ENCODE measurements at regions not wholly inside any gene's neighbourhood (a gene's known extent, or its start where the extent isn't known, plus 50 kb on each side); places are given as distances from the start of the nearest gene placed in this dataset.
"Not testable (repeated sequence)": the region's sequence is repeated elsewhere in the genome, so short reads cannot be mapped to it uniquely, and the experiment has no call there.

- in situ Hi-C loops (cut with HindIII; ENCODE audit: low pct_ligation_motif_present, low pct_unique_long_range_greater_than_20kb, low sequenced_read_pairs), result no loop called here
These were observed 141.7 kb upstream of the KCND2 start for GRCh38 chr7:120131096-120131839.

DNA sequence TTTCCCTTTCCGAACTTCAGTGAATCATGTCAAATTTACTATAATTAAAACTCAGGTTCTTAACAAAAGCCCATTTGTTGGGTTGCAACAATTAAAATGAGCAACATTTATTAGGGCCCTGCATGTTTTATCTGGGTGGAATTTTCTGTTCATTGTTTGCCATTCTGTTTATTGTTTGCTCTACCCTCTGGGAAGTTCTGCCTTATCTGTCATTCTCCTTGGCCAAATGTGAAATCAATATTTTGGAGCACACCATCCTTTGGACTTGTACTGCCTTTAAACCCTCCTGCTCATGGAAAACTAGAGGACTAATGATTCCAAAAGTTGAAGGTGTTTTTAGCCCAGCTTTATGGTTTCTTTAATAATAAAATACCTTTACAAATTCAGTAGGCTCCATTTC is 134.5 kb upstream of the KCND2 start:
- in situ Hi-C loops (cut with HindIII; ENCODE audit: low pct_ligation_motif_present, low pct_unique_long_range_greater_than_20kb, low sequenced_read_pairs), result no loop called here
- DNase-seq, result no peak

More at GRCh38 chr7:120131096-120131839, 141.7 kb upstream of the KCND2 start:
- DNase-seq, result no peak

DNA sequence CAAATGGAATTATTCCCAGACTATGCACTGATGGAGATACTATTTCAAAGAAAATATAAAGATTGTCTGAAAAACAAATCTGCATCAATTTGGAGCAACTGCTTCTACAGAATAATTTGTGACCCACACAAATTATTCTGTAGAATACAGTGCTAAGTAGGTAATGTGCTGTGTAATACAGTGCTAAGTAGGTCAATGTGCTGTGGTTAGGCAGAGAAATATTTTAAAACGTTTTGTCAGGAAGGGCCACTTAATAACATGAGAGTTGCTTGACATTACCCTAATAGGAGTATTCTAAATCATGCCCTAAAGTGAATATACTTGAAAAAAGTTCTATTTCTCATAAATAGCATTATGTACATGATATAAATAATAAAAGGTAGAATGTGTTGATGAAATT is 116.5 kb upstream of the KCND2 start:
- in situ Hi-C loops (cut with HindIII; ENCODE audit: low pct_ligation_motif_present, low pct_unique_long_range_greater_than_20kb, low sequenced_read_pairs), result no loop called here
- DNase-seq, result no peak

DNA sequence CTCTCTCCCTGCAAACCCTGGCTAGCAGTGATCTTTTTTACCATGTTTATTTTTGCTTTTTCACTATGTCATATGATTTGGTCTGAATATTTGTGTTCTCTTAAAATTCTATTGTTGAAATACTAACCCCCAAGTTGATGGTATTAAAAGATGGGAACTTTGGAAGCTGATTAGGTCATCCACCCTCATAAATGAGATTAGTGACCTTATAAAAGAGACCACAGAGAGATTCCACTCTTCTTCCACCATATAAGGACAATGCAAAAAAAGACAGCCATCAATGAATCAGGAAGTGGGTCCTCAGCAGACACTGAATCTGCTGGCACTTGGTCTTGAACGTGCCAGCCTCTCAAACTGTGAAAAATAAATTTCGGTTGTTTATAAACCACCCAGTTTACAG is 112.8 kb upstream of the KCND2 start:
- in situ Hi-C loops (cut with HindIII; ENCODE audit: low pct_ligation_motif_present, low pct_unique_long_range_greater_than_20kb, low sequenced_read_pairs), result no loop called here
- DNase-seq, result no peak

GRCh38 chr7:120163449-120163848 is 109.5 kb upstream of the KCND2 start:
- no peak for DNase-seq
- in situ Hi-C loops (cut with HindIII; ENCODE audit: low pct_ligation_motif_present, low pct_unique_long_range_greater_than_20kb, low sequenced_read_pairs), result no loop called here

- no peak for DNase-seq
- in situ Hi-C loops (cut with HindIII; ENCODE audit: low pct_ligation_motif_present, low pct_unique_long_range_greater_than_20kb, low sequenced_read_pairs), result no loop called here
These were observed 107.7 kb upstream of the KCND2 start for GRCh38 chr7:120165227-120165626.

DNA sequence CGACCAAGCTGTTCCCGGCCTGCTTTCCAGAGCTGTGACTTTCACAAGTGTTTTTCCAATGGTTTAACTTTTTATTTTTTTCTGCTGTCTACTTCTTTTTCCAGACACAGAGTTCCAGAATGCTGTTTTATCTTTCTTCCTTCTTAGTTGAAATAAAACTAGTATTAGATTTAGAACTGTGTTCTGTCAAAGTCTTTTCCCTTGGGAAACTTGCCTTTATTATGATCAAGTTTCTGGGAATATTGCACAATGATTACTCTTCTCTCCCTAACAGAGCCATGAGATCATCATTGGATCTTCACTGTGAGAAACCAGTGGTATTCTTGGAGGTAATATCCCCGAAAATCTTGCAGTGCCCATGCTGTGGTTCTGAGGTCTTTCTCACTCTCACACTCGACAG is 104.9 kb upstream of the KCND2 start:
- in situ Hi-C loops (cut with HindIII; ENCODE audit: low pct_ligation_motif_present, low pct_unique_long_range_greater_than_20kb, low sequenced_read_pairs), result no loop called here
- no peak for DNase-seq

GRCh38 chr7:120169996-120170783 is 102.8 kb upstream of the KCND2 start:
- in situ Hi-C loops (cut with HindIII; ENCODE audit: low pct_ligation_motif_present, low pct_unique_long_range_greater_than_20kb, low sequenced_read_pairs), result no loop called here
- DNase-seq, result no peak

DNA sequence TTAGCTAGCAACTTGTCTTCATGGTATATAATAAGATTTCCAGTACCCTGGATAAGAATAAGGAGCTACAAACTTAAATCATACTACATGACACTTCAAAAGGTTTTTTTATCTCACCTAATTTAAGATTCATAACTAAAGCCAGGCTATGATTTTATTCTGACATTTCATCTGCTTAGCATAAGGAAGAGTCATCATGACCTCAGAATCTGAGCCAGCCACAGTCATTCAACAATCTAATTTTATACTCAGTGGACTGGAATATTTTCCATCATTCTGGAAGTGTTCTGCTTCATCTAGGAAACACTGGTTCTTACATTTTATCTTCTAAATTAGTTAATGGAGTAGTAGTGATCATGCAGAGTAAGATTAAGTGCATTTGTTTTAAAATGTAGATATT is 102.1 kb upstream of the KCND2 start:
- DNase-seq, result no peak
- in situ Hi-C loops (cut with HindIII; ENCODE audit: low pct_ligation_motif_present, low pct_unique_long_range_greater_than_20kb, low sequenced_read_pairs), result no loop called here

- no peak for DNase-seq
- in situ Hi-C loops (cut with HindIII; ENCODE audit: low pct_ligation_motif_present, low pct_unique_long_range_greater_than_20kb, low sequenced_read_pairs), result no loop called here
These were observed 101.6 kb upstream of the KCND2 start for GRCh38 chr7:120171406-120171805.

DNA sequence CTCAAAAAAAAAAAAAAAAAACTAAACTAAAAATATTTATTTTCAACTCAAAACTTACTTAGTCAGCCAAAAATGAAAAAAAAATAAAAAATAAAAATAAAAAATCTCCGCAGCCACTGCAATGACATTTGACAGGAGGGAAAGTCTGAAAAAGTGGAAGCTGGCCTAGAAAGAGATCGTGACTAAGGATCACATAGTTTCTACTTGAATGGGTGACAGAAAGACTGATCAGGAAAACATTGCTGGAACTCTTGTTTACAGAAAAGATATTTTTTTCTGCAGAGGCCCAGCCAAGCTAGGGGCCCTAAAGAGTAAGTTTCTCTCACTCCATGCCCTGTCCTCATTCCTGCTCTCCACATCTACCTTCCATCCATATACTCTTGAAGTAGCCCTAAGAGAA is 92.8 kb upstream of the KCND2 start:
- DNase-seq, result no peak
- in situ Hi-C loops (cut with HindIII; ENCODE audit: low pct_ligation_motif_present, low pct_unique_long_range_greater_than_20kb, low sequenced_read_pairs), result no loop called here

- DNase-seq, result no peak
- in situ Hi-C loops (cut with HindIII; ENCODE audit: low pct_ligation_motif_present, low pct_unique_long_range_greater_than_20kb, low sequenced_read_pairs), result no loop called here
These were observed 91.5 kb upstream of the KCND2 start for GRCh38 chr7:120181499-120181898.

DNA sequence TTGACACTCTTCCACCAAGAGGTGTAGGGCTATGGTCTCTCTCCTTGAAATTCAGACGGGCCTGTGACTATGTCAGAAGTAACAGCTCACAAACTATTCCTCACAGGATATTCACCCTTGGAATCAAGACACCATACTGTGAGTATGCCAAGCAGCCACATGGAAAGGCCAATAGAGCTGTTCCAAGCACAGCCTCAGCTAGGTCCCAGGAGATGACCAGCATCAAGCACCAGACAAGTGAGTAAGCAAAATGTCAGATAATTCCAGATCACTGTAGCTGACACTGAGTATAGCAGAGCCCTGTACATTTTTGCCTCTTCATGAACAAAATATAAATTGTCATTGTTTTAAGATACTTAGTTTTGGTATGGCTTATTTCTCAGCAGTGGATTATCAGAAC is 88.1 kb upstream of the KCND2 start:
- in situ Hi-C loops (cut with HindIII; ENCODE audit: low pct_ligation_motif_present, low pct_unique_long_range_greater_than_20kb, low sequenced_read_pairs), result no loop called here
- no peak for DNase-seq

DNA sequence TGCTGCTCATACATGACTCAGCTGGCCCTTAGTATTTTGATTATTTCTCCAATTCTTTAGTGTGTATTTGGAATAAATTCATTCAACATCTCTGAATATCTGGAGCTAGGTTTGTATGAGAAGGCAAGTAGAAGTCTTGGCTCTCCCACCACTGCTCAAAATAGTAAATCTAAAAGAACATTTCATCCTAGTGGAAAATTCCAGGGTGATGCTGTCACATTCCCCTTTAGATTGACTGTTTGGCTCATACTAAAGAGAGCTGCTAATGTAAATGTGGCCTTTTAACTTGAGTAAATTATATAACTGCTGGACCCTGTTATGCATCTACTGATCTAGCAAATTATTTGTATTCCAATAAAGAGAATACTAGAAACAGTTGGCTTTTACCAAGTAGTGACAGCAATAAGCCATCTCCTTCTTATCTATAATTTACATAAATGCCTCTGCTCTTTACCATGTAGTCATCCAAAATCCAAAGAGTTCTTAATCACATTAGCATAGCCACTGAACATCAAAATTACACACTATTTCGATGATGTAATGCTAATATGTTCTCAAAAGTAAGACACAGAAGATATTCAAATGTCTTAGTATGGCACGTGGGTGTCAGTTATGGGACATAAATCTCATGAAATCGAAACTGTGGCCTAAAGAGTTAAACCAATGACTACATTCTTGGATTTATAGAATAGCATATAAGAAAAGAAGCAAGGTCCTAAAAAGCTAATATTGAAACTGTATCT is 86.9 kb upstream of the KCND2 start:
- DNase-seq, result no peak
- in situ Hi-C loops (cut with HindIII; ENCODE audit: low pct_ligation_motif_present, low pct_unique_long_range_greater_than_20kb, low sequenced_read_pairs), result no loop called here

GRCh38 chr7:120186688-120187087 is 86.3 kb upstream of the KCND2 start:
- no peak for DNase-seq
- in situ Hi-C loops (cut with HindIII; ENCODE audit: low pct_ligation_motif_present, low pct_unique_long_range_greater_than_20kb, low sequenced_read_pairs), result no loop called here

GRCh38 chr7:120189623-120190022 is 83.4 kb upstream of the KCND2 start:
- in situ Hi-C loops (cut with HindIII; ENCODE audit: low pct_ligation_motif_present, low pct_unique_long_range_greater_than_20kb, low sequenced_read_pairs), result no loop called here
- DNase-seq, result no peak

- in situ Hi-C loops (cut with HindIII; ENCODE audit: low pct_ligation_motif_present, low pct_unique_long_range_greater_than_20kb, low sequenced_read_pairs), result no loop called here
- no peak for DNase-seq
These were observed 82.9 kb upstream of the KCND2 start for GRCh38 chr7:120190109-120190508.

DNA sequence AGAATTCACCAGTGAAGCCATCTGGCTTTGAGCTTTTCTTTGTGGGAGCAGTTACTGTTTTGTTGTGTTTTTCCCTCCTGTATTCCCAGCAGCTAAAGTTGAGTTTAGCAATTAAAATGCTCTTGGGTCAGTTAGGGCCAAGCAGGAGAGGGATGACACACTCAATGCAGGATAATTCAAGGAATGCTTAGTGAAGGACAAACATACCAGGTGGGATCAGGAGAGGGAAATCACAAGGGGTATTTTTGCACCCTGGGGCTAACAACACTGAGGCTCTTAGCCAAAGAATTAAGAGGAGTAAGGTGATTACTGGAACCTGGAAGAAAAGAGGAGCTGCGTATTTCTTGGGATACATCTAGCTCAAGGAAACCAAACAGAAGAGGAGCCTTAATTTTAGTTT is 82.4 kb upstream of the KCND2 start:
- in situ Hi-C loops (cut with HindIII; ENCODE audit: low pct_ligation_motif_present, low pct_unique_long_range_greater_than_20kb, low sequenced_read_pairs), result no loop called here
- DNase-seq, result no peak

DNA sequence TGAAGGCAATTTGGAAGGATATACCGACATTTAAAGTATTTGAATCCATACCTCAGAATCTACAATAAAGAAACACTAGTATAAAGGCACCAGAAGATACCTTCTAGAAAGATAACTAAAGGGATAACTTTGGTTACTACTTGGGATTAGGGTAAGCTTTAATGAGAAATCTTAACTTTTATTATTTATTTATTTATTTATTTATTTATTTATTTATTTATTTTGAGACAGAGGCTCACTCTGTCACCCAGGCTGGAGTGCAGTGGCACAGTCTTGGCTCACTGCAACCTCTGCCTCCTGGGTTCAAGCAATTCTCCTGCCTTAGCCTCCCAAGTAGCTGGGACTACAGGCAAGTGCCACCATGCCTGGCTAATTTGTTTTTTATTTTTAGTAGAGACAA is 81.6 kb upstream of the KCND2 start:
- DNase-seq; in situ Hi-C loops (cut with HindIII; ENCODE audit: low pct_ligation_motif_present, low pct_unique_long_range_greater_than_20kb, low sequenced_read_pairs): not testable (repeated sequence)

Measured in ACHN (cell line).